Stimulated activated CD8-positive, alpha-beta memory T cell treated with anti-CD3 and anti-CD28 coated beads, Interleukin-7, amount 100 ng/mL, for 4 hours (primary cell): ENCODE measurements at regions not wholly inside any gene's neighbourhood (a gene's known extent, or its start where the extent isn't known, plus 50 kb on each side); places are given as distances from the start of the nearest gene placed in this dataset.
"Not testable (repeated sequence)": the region's sequence is repeated elsewhere in the genome, so short reads cannot be mapped to it uniquely, and the experiment has no call there.

ENCODE experiments used
- DNase-seq, 2 donors: peaks; one replicate each; pipeline ENCODE4 v3.0.0-alpha.2; 2020; ENCODE audit warnings: low read depth in 2 of 2

DNA sequence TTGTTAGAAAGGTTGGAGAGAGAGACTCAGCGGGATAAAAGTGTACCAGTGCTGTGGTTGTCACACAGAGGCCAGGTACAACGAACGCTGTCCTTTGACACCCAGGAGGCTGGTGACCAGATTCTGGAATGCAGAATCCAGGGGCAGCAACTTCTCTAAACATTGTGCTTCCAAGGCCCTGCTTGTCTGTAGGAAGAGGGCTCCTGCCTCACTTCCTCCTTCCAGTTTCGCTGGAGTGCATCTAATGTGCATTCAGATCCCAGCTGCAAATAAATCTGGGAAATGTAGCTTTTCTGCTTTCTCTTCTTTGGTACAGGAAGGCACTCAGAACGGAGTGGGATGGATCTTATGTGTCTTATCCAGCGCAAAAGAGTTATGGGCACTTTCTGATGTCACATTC lies 171.8 kb upstream of the ATP5MC3 start:
- DNase-seq = no peak

DNA sequence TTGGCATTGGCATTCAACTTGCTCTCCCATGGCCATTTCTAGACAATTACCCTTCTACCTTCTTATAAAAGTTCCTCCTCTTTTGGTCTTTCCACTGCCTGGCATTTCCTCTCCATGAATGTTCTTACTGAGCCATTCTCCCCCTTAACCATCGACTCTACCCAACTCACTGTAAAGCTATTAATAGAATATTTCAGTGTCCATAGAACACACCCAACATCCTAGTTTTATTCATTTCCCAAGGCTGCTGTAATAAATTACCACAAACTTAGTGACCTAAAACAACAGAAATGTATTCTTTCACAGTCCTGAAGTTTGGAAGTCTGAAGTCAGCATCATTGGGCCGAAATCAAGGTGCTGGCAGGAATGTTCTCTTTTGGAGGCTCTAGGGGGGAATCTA lies 170.0 kb upstream of the ATP5MC3 start:
- DNase-seq = no peak

DNA sequence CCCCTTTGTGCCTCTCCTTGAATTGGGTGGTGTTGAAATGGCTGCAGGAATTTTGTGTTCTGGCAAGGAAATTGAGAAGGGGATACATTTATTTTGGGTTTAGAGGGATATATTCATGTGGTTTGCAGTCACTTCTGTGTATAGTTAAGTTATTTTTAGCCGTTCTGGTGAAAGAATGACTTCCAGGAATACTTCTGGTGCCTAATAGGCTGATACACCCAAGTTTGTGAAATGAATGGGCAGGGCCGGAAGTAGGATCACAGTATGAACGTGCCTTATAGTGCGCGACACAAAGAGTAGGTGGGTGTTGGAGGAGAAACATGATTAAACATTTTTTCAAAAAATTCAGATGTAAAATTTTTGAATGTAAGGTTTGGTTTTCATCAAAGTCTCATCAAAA lies 168.6 kb upstream of the ATP5MC3 start:
- no peak for DNase-seq

DNA sequence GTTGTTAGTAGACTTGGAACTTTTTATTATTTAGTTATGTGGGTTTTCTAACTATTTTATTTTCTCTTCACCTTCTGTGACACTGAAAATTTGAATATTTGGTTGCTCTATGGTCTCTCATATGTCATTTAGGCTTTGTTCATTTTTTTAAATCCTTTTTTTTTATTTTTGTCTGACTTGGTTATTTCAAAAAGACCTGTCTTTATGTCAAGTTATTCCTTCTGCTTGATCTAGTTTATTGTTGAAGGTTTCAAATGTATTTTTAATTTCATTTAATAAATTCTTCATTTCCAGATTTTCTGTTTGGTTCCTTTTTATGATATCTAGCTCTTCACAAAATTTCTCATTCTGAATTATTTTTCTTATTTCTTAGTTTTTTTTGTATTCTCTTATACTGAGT lies 160.6 kb upstream of the ATP5MC3 start:
- DNase-seq = no peak

DNA sequence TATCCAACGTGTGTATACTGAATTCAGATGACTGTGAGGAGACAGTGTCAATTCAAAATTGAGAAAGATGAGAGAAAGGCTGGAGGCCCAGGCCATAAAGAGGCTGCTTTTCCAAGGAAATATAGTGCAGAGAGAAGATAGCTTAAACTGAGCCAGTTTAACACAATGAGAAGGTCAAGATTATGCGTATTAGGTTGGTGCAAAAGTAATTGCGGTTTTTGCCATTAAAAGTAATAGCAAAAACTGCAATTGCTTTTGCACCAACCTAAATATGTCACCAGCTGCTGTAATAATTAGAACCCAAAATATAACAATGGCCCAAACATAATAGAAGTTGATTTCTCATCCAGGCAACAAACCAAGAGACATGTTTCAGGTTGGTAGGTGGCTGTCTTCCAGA lies 148.7 kb upstream of the ATP5MC3 start:
- DNase-seq = no peak

DNA sequence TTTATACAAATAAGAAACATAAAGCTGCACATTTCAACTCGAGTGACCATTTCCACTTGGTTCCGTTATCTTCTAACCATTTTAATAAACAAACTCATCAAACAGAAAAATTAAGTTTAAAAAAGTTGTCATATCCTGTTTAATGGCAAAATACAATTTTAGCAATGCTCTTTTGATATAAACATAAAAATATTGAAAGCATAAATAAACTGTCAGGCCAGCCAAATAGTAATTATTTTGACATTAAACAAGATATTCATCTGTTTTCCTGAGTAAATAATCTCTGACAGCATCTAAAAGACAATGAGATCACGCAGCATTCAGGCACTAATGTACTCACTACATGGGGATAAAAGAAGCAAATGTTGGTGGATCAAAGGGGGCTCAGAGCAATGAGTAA lies 145.3 kb upstream of the ATP5MC3 start:
- DNase-seq = no peak

DNA sequence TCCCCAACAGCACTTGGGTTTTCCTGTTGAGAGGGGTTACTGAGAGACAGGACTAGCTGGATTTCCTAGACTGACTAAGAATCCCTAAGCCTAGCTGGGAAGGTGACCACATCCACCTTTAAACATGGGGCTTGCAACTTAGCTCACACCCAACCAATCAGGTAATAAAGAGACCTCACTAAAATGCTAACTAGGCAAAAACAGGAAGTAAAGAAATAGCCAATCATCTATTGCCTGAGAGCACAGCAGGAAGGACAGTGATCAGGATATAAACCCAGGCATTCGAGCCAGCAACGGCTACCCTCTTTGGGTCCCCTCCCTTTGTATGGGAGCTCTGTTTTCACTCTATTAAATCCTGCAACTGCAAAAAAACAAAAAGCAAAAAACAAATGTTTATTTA lies 144.7 kb upstream of the ATP5MC3 start:
- DNase-seq = not testable (repeated sequence)

DNA sequence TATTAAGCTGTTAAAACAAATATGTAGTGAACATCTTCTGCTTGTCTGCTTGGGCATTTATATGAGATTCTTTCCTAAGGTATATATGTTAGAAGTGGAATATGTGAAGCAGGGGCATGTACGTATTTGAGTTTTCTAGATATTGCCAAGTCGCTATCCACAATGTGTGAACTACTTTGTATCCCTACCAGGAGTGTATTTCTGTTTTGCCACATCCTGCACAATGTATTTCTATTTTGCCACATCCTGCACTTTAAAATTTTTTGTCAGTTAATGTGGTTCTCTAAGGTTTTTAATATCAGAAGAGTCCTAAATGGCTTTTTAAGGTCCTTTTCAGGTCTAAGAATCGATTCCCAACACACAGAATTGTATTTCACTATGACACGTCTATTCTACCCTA lies 141.7 kb upstream of the ATP5MC3 start:
- DNase-seq = no peak

DNA sequence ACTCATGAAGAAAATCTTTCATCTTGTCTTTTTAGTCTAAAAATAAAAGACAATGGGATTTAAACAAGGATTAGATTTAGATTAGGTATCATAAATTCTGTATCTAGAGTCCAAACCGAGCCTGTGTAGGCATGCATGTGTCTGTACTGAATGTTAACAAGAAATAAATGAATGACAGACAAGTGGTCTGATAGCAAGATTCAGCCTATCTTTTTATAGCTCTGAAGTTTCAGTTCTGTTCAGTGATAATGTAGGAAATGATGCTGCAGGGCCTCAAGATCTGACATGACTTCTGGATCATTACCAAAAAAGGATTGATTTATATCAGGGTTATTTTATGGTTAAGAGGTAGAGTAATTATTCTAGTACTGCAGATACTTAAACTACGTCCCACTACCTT lies 137.0 kb upstream of the ATP5MC3 start:
- no peak for DNase-seq

DNA sequence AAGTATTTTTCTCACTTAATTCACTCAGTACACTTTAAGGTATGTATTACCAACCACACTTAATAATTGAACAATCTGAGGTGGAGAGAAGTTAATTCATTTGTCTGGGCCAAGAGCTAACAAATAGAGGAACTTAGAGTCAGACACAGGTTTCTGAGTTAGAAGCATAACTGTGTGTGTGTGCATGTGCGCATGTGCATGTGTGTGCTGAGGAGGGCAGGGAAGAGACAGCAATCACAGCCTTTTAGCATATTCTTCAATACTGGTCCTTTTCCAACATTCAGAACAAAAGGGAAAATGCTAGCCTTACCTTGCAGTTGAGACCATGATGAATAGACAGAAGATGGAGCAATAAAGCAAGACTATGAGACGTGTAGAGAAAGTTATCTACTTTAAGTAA lies 136.2 kb upstream of the ATP5MC3 start:
- no peak for DNase-seq

DNA sequence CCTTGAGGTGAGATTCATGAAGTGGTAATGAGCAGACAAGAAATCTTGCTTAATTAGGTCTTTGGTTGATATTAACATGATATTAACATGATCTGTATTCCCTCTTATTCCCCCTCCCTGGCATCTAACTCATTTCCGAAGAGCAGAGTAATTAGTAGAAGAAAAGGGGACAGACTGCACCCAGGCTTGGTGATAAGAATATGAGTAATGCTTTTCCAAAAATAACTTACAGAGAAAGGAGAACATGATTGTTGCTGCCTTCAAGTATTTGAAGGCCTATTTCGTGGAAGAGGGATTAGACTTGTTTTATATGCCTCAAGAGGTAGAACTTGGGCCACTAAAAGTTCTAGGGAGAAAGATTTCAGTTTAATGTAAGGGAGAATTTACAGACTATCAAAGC lies 130.6 kb upstream of the ATP5MC3 start:
- no peak for DNase-seq

DNA sequence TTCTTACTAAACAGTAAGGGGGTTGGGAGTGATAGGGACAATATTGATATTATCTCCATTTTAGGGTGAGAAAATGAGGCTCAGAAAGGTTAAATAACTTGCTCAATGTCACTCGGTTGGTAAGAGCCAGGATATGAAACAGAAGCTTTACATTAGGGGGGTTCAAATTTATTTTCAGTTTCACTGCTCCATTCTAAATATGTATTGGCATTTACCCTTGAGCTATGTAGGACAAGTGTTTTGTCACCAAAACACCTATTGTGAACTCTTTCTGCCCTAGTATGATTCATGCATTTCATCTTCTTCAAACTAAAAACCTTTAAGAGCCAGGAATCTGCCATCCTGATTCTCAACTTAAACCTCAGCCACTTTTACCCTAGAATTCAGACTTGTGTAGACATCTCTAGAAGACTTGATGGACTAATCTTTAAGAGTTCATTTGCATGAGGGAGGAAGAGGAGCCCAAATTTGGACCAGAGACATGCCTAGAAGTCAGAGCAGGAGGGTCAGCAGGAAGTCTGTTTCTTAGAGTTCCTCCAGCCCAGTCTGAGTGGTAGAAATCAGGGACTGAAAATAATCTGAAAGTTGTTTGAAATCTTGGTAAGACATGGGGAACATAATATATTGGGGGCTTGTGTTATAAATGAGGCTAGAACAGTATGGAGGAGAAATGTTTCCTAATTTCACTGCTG lies 129.4 kb upstream of the ATP5MC3 start:
- no peak for DNase-seq

DNA sequence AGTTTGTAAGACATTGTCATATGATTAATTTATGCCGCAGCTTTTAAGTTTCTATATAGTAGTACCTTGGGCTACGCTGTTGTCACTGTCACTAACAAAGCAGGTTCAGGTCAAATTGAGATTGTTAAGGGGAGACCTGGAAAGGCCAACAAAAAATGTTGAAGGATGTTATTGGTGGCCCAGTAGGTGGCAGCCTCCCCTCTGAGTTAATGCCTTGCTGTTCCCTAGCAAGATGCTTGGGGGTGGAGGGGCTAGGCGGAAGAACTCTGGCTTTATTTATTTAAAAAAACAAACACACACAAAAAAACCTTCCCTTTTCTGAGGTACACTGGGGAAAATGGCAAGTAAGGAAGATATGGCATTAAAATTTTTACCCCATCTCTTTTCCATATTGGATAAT lies 128.3 kb upstream of the ATP5MC3 start:
- DNase-seq = no peak

DNA sequence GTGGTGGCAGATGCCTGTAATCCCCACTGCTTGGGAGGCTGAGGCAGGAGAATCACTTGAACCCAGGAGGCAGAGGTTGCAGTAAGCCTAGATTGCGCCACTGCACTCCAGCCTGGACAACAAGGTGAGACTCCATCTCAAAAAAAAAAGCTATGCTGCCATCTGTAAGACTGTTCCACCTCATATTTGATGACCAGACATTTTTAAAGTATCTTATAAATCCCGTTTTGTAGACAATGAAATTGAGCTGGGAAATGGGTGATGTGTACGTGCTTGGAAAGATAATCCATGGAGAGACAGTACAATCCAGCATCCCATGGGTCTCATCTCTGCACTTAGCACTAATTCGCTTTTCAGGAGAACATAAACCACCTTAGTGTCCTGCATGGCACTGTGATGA lies 126.5 kb upstream of the ATP5MC3 start:
- no peak for DNase-seq

DNA sequence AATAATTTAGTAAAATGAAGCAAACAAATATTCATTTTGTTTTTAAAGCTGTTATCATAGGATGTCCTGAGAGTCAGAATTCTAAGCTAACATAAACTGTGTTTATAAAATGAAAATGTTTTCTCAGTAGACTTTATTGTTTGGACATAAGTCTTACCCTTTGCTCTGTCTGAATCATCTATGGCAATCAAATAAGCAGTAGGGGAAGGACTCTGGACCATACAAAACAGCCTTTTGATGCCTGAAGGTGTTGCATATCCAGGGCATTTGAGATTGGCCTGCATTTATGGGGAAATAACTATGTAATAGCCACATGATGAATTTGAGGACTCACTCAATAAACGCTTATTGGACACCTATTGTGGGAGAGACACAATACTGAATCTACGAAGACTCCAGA lies 123.0 kb upstream of the ATP5MC3 start:
- DNase-seq = no peak

DNA sequence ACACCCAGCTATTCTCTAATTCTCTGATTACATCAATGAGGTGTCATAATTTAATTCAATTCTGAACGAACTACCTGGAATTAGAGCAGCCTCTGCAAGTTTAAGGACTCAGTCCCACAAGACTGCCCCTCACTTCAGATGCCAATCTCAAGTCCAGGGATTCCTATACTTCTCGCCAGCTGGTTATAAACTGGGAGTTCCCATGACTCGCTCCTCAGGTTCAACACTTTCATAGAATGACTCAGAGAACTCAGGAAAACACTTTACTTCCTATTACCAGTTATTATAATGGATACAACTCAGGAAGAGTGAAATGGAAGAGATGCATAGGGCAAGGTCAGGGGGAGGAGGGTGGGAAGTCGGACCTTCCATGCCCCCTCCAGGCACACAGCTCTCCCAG lies 112.3 kb upstream of the ATP5MC3 start:
- no peak for DNase-seq

DNA sequence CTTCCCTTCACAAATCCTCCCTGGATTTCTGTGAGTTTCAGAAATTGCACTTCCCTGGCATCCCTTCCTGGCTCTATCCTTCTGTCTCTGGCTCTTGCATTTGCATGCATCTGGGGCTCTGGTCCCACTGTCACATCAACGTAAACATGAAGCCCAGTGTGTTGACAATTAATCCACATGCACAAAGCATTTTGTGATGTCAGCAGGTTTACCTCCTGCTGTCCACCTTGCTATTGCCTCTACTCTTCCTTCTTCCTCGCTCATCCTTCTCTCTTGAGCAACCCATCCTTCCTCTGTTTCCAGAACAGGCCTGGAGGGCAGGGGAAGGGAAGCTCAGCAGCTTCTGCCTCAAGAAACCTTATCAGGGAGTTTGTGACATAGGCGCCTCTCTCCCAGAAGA lies 111.7 kb upstream of the ATP5MC3 start:
- no peak for DNase-seq

DNA sequence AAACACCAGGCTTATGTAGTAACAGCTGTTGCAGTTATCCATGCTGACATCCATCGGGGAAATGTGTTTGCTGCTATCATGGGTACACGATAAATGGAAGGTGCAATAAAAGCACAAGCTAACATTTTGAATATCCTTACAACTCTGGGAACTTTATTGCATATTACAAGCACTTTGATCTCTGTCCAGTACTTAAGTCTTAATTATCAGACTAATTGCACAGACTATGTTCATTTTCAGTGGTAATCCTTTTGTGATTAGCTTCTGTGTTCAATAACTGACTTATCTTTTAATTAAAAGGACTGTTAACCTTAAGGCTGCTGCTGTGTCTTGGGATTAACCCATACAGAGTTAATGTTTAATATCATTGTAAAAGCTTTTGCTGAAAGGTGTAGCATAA lies 101.4 kb upstream of the ATP5MC3 start:
- no peak for DNase-seq

DNA sequence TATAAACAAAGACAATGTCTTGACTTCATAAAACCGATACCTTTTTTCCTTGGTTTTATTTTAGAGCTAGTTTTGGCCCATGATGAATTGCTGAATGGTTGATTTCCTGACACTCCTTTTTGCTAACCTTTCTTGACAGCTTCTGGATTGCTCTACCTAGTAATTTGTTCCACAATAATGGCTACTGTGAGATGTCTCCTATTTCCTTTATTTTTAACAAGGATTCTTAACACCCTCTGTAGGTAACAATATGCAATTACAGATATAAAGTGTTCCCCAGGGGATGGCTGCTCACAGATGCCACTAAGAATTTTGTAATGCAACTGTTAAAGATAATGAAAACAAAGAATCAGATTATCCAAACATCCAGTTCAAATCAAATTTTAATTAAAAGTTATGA lies 100.8 kb upstream of the ATP5MC3 start:
- no peak for DNase-seq

DNA sequence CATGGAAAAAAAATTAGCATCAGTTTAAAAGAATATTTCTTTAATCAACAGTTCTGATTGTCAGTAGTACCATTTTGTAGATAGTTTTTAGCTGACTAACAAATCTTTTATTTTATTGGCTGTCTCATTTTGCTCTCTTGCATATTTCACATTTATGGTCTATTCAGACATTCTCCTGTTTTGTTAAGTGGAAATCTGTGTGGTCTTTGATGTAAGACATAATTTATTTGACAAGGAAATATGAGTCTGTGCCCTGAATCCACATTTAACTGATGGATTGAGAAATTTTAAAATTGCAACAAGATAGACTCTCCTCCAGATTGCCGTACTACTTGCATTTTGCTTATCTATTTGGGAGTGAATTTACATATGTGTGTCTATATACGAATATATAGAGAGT lies 96.3 kb upstream of the ATP5MC3 start:
- DNase-seq = no peak

DNA sequence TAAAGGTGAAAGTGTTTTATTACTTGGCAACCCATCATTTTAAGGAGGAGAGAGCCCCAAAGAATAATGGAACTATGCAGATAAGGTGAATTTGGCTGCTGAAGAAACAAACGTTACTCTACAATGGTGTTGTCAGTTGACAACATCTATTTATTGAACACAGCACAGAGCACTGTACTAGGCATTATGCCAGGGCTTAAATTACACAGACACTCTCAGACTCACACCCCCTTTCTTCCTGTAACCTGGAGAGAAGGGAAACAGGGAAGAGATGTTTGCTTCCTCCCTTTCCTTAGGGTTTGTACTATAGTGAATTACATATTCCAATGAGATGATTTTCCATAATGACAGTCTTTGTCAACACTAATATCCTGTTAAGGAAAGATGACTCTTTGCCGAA lies 94.0 kb upstream of the ATP5MC3 start:
- no peak for DNase-seq

DNA sequence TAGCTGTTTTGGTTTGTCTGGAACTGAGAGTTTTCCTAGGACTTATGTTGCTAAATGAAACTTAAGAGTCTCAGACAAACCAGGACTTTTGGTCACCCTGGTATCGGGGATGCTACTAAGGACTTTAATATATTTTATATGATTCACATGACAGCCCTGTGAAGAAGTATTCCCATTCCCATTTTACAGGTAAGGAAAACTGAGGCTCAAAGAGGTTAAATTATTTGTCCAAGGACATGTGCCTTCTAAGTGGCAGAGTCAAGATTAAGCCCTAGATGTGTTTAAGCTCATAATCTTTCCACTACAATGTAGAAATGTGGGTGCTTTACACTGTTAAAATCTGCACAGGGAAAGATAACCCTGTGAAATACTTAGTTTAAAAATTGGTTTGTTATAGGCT lies 77.7 kb upstream of the ATP5MC3 start:
- no peak for DNase-seq

DNA sequence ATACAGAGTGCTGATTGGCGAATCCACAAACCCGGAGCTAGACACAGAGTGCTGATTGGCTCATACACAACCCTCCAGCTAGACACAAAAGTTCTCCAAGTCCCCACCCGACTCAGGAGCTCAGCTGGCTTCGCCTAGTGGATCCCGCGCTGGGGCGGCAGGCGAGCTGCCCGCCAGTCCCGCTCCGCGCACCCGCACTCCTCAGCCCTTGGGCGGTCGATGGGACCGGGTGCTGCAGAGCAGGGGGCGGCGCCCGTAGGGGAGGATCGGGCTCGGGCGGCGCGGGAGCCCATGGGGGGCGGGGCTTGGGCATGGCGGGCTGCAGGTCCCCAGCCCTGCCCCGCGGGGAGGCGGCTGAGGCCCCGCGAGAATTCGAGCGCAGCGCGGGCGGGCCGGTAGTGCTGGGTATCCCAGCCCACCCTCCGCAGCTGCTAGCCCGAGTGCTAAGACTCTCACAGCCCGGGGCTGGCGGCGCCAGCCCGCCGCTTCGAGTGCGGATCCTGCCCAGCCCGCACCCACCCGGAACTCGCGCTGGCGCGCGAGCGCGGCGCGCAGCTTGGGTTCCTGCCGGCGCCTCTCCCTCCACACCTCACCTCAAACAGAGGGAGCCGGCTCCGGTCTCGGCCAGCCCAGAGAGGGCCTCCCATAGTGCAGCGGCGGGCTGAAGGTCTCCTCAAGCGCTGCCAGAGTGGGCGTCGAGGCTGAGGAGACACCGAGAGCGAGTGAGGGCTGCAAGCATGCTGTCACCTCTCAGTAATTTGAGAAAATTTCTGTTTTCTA lies 75.5 kb upstream of the ATP5MC3 start:
- no peak for DNase-seq

DNA sequence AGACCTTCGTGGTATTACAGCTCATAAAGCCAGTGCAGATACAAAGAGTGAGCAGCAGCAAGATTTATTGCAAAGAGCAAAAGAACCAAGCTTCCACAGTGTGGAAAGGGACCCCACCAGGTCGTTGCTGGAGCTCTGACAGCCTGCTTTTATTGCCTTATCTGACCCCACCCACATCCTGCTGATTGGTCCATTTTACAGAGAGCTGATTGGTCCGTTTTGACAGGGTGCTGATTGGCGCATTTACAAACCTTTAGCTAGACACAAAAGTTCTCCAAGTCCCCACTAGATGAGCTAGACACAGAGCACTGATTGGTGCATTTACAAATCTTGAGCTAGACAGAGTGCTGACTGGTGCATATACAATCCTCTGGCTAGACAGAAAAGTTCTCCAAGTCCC lies 74.9 kb upstream of the ATP5MC3 start:
- not testable (repeated sequence) for DNase-seq
